Mesenchymal stem cell (in vitro differentiated cells and primary cell): ENCODE measurements at regions not wholly inside any gene's neighbourhood (a gene's known extent, or its start where the extent isn't known, plus 50 kb on each side); places are given as distances from the start of the nearest gene placed in this dataset.

ENCODE experiments used
- DNase-seq: peaks from one replicate; pipeline ENCODE4 v3.0.0-alpha.2; 2013
- H2AFZ ChIP-seq: one replicate; pipeline ENCODE4 v1.6.1; 2013; ENCODE audit warnings: low read depth, mild to moderate bottlenecking, control low read depth, inconsistent platforms, low read length, moderate library complexity
- H2AK5ac ChIP-seq: 2 replicates; pipeline ENCODE4 v1.6.1; 2013; ENCODE audit warnings: low read length, moderate library complexity, mild to moderate bottlenecking, inconsistent platforms; ENCODE audit not compliant: severe bottlenecking
- H2BK120ac ChIP-seq: one replicate; pipeline ENCODE4 v1.6.1; 2013; ENCODE audit warnings: low read depth, mild to moderate bottlenecking, inconsistent platforms, low read length, moderate library complexity
- H2BK12ac ChIP-seq, 2 experiments: one replicate each; pipeline ENCODE4 v1.6.1; 2013; ENCODE audit warnings: inconsistent platforms in 2 of 2, low read length in 2 of 2, mild to moderate bottlenecking in 2 of 2, moderate library complexity in 2 of 2, control low read depth in 1 of 2
- H2BK15ac ChIP-seq: one replicate; pipeline ENCODE4 v1.6.1; 2013; ENCODE audit warnings: mild to moderate bottlenecking, low read depth, inconsistent platforms; ENCODE audit not compliant: poor library complexity, severe bottlenecking
- H2BK5ac ChIP-seq: 2 replicates; pipeline ENCODE4 v1.6.1; 2013; ENCODE audit warnings: low read depth, mild to moderate bottlenecking, low read length, control low read depth, inconsistent platforms; ENCODE audit not compliant: poor library complexity, severe bottlenecking
- H3K14ac ChIP-seq, 2 experiments: one replicate each; pipeline ENCODE4 v1.6.1; 2013; ENCODE audit warnings: inconsistent platforms in 2 of 2, low read length in 2 of 2, control low read depth in 1 of 2, mild to moderate bottlenecking in 1 of 2, moderate library complexity in 1 of 2
- H3K18ac ChIP-seq, 2 experiments: one replicate each; pipeline ENCODE4 v1.6.1; 2013; ENCODE audit warnings: inconsistent platforms in 2 of 2, low read length in 2 of 2, control low read depth in 1 of 2, low read depth in 1 of 2, mild to moderate bottlenecking in 1 of 2
- H3K23ac ChIP-seq, 2 experiments: one replicate each; pipeline ENCODE4 v1.6.1; 2013; ENCODE audit warnings: inconsistent platforms in 2 of 2, low read length in 2 of 2, mild to moderate bottlenecking in 2 of 2, moderate library complexity in 2 of 2, control low read depth in 1 of 2
- H3K27ac ChIP-seq: 2 replicates; pipeline ENCODE4 v1.5.1; 2013; ENCODE audit warnings: mild to moderate bottlenecking, moderate library complexity, low read length, control low read depth, inconsistent platforms; ENCODE audit not compliant: poor library complexity, severe bottlenecking
- H3K27me3 ChIP-seq, 2 experiments: 2 replicates each; pipeline versions ENCODE4 v1.6.1 to v1.7.0; 2013; ENCODE audit warnings: low read length in 2 of 2, mild to moderate bottlenecking in 2 of 2, moderate library complexity in 2 of 2, control low read depth in 1 of 2, inconsistent platforms in 1 of 2; ENCODE audit not compliant: control insufficient read depth in 1 of 2, insufficient read depth in 1 of 2
- H3K36me3 ChIP-seq, 2 experiments: 2 replicates each; pipeline versions ENCODE4 v1.6.1 to v1.7.0; 2013; ENCODE audit warnings: low read length in 2 of 2, control low read depth in 1 of 2, inconsistent platforms in 1 of 2, low read depth in 1 of 2, mild to moderate bottlenecking in 1 of 2; ENCODE audit not compliant: insufficient read depth in 2 of 2, control insufficient read depth in 1 of 2
- H3K4ac ChIP-seq, 2 experiments: one replicate each; pipeline ENCODE4 v1.6.1; 2013; ENCODE audit warnings: inconsistent platforms in 2 of 2, low read length in 2 of 2, mild to moderate bottlenecking in 2 of 2, moderate library complexity in 2 of 2, control low read depth in 1 of 2, low read depth in 1 of 2
- H3K4me1 ChIP-seq: 2 replicates; pipeline ENCODE4 v1.6.1; 2013; ENCODE audit warnings: low read depth, low read length, control low read depth; ENCODE audit not compliant: control insufficient read depth, insufficient read depth
- H3K4me2 ChIP-seq: 2 replicates; pipeline ENCODE4 v1.6.1; 2013; ENCODE audit warnings: low read length, mild to moderate bottlenecking, inconsistent platforms; ENCODE audit not compliant: poor library complexity, severe bottlenecking
- H3K4me3 ChIP-seq, 2 experiments: 2 replicates each; pipeline versions ENCODE4 v1.5.1 to v1.7.0; 2013; ENCODE audit warnings: low read length in 2 of 2, mild to moderate bottlenecking in 2 of 2, control low read depth in 1 of 2, low read depth in 1 of 2; ENCODE audit not compliant: insufficient read depth in 1 of 2
- H3K79me1 ChIP-seq: replicated peaks from 2 replicates; pipeline ENCODE4 v1.6.1; 2013; ENCODE audit warnings: mild to moderate bottlenecking, control low read depth, low read length, inconsistent platforms; ENCODE audit not compliant: poor library complexity, severe bottlenecking
- H3K9ac ChIP-seq: 2 replicates; pipeline ENCODE4 v1.7.0; 2013; ENCODE audit warnings: mild to moderate bottlenecking, low read length, moderate library complexity
- H3K9me3 ChIP-seq: 2 replicates; pipeline ENCODE4 v1.7.0; 2013; ENCODE audit warnings: mild to moderate bottlenecking, low read length; ENCODE audit not compliant: control insufficient read depth
- H4K8ac ChIP-seq: one replicate; pipeline ENCODE4 v1.6.1; 2013; ENCODE audit warnings: inconsistent platforms, mild to moderate bottlenecking, low read length, moderate library complexity
- H4K91ac ChIP-seq: one replicate; pipeline ENCODE4 v1.6.1; 2013; ENCODE audit warnings: mild to moderate bottlenecking, low read length, inconsistent platforms
- WGBS: methylation state at CpG from one replicate; pipeline ENCODE4 v1.1.7; 2013; ENCODE audit warnings: mixed read lengths; 5-methylcytosine and 5-hydroxymethylcytosine counted together

DNA sequence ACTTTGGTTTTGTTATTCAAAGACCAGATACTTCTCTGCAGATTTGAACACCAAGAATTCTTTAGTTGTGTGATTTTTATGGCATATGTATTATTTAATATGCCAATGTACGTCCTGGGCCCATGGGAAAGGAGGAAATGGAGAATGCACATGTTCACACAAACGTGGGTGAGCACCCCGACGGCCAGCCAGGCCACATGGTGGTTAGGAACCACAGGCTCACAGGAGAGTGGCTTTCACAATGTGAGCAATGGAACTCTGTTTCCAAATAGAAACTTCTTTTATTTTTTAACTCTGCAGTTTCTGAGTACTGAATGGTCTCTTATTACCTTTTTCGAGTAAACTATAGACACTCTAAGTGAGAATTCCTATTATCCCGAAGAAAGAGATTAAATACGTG, 58.0 kb upstream of the UNC5C start:
- Histone ChIP-seq H2BK15ac (no peak overlapping the region), H2BK12ac (no peak overlapping the region), H3K36me3 (no peaks in the 10 kb centered on the region), H3K4me3 (no peak overlapping the region), H3K9me3 (no peaks in the 10 kb centered on the region), H3K4ac (no peak overlapping the region), H4K8ac (no peak overlapping the region), H2AFZ (no peak overlapping the region), H3K27me3 (no peaks in the 10 kb centered on the region), H3K14ac (no peak overlapping the region), H4K91ac (no peak overlapping the region), H3K27ac (no peak overlapping the region), H2BK120ac (no peak overlapping the region), H2BK5ac (no peak overlapping the region), H3K18ac (no peak overlapping the region), H3K4me2 (no peak overlapping the region), H2AK5ac (no peak overlapping the region), H3K4me1 (no peaks in the 10 kb centered on the region), H3K79me1 (no peaks in the 10 kb centered on the region), H3K9ac (no peak overlapping the region), H3K23ac (no peak overlapping the region)
- WGBS = 96% methylated on average over 6 of the region's 7 CpGs
- no peak for DNase-seq

- Histone ChIP-seq H2BK12ac (no peak overlapping the region), H3K23ac (no peak overlapping the region), H3K4ac (no peak overlapping the region), H2BK5ac (no peak overlapping the region), H2AK5ac (no peak overlapping the region), H3K14ac (no peak overlapping the region), H3K79me1 (no peaks in the 10 kb centered on the region), H4K8ac (no peak overlapping the region), H2BK120ac (no peak overlapping the region), H3K18ac (no peak overlapping the region), H2BK15ac (no peak overlapping the region), H3K27ac (no peak overlapping the region), H3K27me3 (no peaks in the 10 kb centered on the region), H3K4me1 (no peaks in the 10 kb centered on the region), H3K9me3 (no peaks in the 10 kb centered on the region), H2AFZ (no peak overlapping the region), H3K36me3 (no peaks in the 10 kb centered on the region), H3K4me3 (no peak overlapping the region), H4K91ac (no peak overlapping the region), H3K4me2 (no peak overlapping the region), H3K9ac (no peak overlapping the region)
- DNase-seq = no peak
- WGBS = 83% methylated on average over 1 of the region's 4 CpGs
Measured at GRCh38 chr4:95603393-95603792, 54.6 kb upstream of the UNC5C start.

GRCh38 chr4:95602872-95603271, 54.1 kb upstream of the UNC5C start:
- Histone ChIP-seq H3K18ac (no peak overlapping the region), H3K4me2 (no peak overlapping the region), H3K27ac (no peak overlapping the region), H4K8ac (no peak overlapping the region), H2BK120ac (no peak overlapping the region), H2BK5ac (no peak overlapping the region), H3K14ac (no peak overlapping the region), H3K9me3 (no peaks in the 10 kb centered on the region), H4K91ac (no peak overlapping the region), H2BK12ac (no peak overlapping the region), H3K4me1 (no peaks in the 10 kb centered on the region), H3K9ac (no peak overlapping the region), H3K4ac (no peak overlapping the region), H3K23ac (no peak overlapping the region), H3K36me3 (no peaks in the 10 kb centered on the region), H2BK15ac (no peak overlapping the region), H3K79me1 (no peaks in the 10 kb centered on the region), H3K4me3 (no peak overlapping the region), H2AFZ (no peak overlapping the region), H2AK5ac (no peak overlapping the region), H3K27me3 (no peaks in the 10 kb centered on the region)
- 82% methylated on average over 3 of the region's 3 CpGs for WGBS
- DNase-seq = no peak

DNA sequence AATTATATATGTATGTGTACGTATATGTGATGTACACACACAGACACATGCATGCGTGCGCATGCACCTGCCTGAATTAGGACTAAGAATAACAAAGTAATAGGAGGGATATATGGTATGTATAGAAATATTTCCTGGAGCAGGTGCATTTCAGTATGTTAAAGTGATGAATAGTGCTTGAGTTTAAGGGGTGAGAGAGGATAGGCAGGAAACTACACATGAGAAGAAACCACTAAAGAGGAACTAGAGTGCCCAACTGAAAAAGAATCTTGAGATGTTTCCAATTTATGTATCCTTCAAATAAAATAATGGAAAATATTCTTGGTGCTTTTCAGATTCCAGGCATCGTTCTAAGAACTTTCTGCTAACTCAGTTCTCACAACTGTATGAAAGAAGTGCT, 52.6 kb upstream of the UNC5C start:
- no peak overlapping the region for H4K8ac ChIP-seq
- no peak overlapping the region for H3K4ac ChIP-seq
- no peaks in the 10 kb centered on the region for H3K36me3 ChIP-seq
- DNase-seq = no peak
- no peak overlapping the region for H2BK5ac ChIP-seq
- no peak overlapping the region for H3K4me2 ChIP-seq
- H2BK120ac ChIP-seq = no peak overlapping the region
- no peaks in the 10 kb centered on the region for H3K27me3 ChIP-seq
- no peak overlapping the region for H3K4me3 ChIP-seq
- no peak overlapping the region for H2BK15ac ChIP-seq
- H3K23ac ChIP-seq = no peak overlapping the region
- no peak overlapping the region for H3K14ac ChIP-seq
- H2AK5ac ChIP-seq = no peak overlapping the region
- H3K18ac ChIP-seq = no peak overlapping the region
- H2AFZ ChIP-seq = no peak overlapping the region
- H3K9me3 ChIP-seq = no peaks in the 10 kb centered on the region
- H3K79me1 ChIP-seq = no peaks in the 10 kb centered on the region
- H4K91ac ChIP-seq = no peak overlapping the region
- no peaks in the 10 kb centered on the region for H3K4me1 ChIP-seq
- WGBS = 93% methylated on average over 4 of the region's 4 CpGs
- H3K27ac ChIP-seq = no peak overlapping the region
- H2BK12ac ChIP-seq = no peak overlapping the region
- H3K9ac ChIP-seq = no peak overlapping the region
